ENCODE measurements at regions not wholly inside any gene's neighbourhood (a gene's known extent, or its start where the extent isn't known, plus 50 kb on each side); places are given as distances from the start of the nearest gene placed in this dataset.

DNA sequence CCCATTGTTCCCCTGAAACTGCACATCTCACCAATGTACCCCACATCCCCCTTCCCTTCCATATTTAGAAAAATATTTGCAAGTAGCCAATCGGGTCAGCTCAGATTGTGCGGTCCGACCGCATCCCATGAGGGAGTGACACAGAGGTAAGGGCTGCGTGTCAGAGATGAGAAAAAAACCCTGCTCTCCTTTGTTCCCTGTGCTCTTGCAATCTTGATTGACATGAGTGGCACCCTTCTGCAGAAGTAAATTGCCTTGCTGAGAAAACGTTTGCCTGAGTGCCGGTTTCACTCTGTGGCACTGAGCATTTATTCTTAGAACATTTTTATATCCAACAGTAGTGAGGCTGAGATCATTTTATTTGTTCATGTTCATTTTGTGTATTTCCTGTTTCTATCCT lies 81.6 kb upstream of the CCDC90B start:
- no peak overlapping the region for H2AFZ ChIP-seq (ENCODE audit: low read length)
- no peaks in the 10 kb centered on the region for H3K79me1 ChIP-seq (ENCODE audit: low read depth, low read length)
- no peak overlapping the region for H2AK5ac ChIP-seq (ENCODE audit: low read depth, low read length)
- no peak for FAIRE-seq
- H4K8ac ChIP-seq (ENCODE audit: extremely low read depth, insufficient read depth, low read length), result no peak overlapping the region
- no peaks in the 10 kb centered on the region for H3K27me3 ChIP-seq (replicated peaks in 1 of 4; ENCODE audit: control insufficient read depth in 3 of 4, extremely low read depth in 1 of 4, insufficient read depth in 3 of 4, low read length in 3 of 4)
- no peak overlapping the region for H3K4me2 ChIP-seq (ENCODE audit: insufficient read depth in 1 of 2, low read depth in 2 of 2, low read length in 2 of 2)
- no peak overlapping the region for H4K91ac ChIP-seq (replicated peaks; ENCODE audit: insufficient read length, low read length)
- H3K27ac ChIP-seq (ENCODE audit: low read depth, low read length), result no peak overlapping the region
- no peak overlapping the region for H2BK12ac ChIP-seq (ENCODE audit: low read depth, low read length)
- H3K23ac ChIP-seq (ENCODE audit: insufficient read length), result no peak overlapping the region
- H3K18ac ChIP-seq (ENCODE audit: extremely low read depth, low read length), result no peak overlapping the region
- DNase-seq (ENCODE audit: low read depth in 1 of 2, low spot score in 2 of 2), result no peak
- H2BK20ac ChIP-seq (ENCODE audit: low read length), result no peak overlapping the region
- H2BK15ac ChIP-seq (ENCODE audit: low read length), result no peak overlapping the region
- H2BK5ac ChIP-seq (ENCODE audit: low read depth, low read length), result no peak overlapping the region
- H2BK120ac ChIP-seq (replicated peaks; ENCODE audit: low read depth, low read length), result no peak overlapping the region
- H3K23me2 ChIP-seq (ENCODE audit: low read depth, low read length), result no peaks in the 10 kb centered on the region
- no peak overlapping the region for H3K14ac ChIP-seq (ENCODE audit: insufficient read length)
- H3K79me2 ChIP-seq (ENCODE audit: control insufficient read depth in 1 of 2, insufficient read depth in 2 of 2, low read length in 2 of 2), result no peaks in the 10 kb centered on the region
- TF ChIP-seq CBX8 (IDR thresholded peaks at IDR 0.05; ENCODE audit: borderline replicate concordance, low read depth, low read length), result no peak
- no peak for TF ChIP-seq ZNF274 (IDR thresholded peaks at IDR 0.05; ENCODE audit: borderline replicate concordance, extremely low read depth, low read length)
- TF ChIP-seq KDM5A (IDR thresholded peaks at IDR 0.05; ENCODE audit: low read length), result no peak
- no peak for TF ChIP-seq RAD21 (IDR thresholded peaks at IDR 0.05 in 1 of 2, conservative IDR thresholded peaks at IDR 0.05 in 1 of 2; ENCODE audit: low read depth in 2 of 2, low read length in 2 of 2)
- TF ChIP-seq RBBP5 (IDR thresholded peaks at IDR 0.05; ENCODE audit: borderline replicate concordance, low read depth, low read length), result no peak
- no peak for TF ChIP-seq SP1 (IDR thresholded peaks at IDR 0.05; ENCODE audit: low read depth, low read length)
- TF ChIP-seq CBX5 (IDR thresholded peaks at IDR 0.05; ENCODE audit: low read depth, low read length), result no peak
- TF ChIP-seq CREB1 (IDR thresholded peaks at IDR 0.05), result no peak
- TF ChIP-seq, protein P1, sequence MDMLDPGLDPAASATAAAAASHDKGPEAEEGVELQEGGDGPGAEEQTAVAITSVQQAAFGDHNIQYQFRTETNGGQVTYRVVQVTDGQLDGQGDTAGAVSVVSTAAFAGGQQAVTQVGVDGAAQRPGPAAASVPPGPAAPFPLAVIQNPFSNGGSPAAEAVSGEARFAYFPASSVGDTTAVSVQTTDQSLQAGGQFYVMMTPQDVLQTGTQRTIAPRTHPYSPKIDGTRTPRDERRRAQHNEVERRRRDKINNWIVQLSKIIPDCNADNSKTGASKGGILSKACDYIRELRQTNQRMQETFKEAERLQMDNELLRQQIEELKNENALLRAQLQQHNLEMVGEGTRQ (IDR thresholded peaks at IDR 0.05; ENCODE audit: low read length), result no peak
- TF ChIP-seq SP4 (IDR thresholded peaks at IDR 0.05; ENCODE audit: low read length), result no peak
- TF ChIP-seq BRCA1 (IDR thresholded peaks at IDR 0.05; ENCODE audit: low read depth, low read length), result no peak
- TF ChIP-seq HDAC6 (IDR thresholded peaks at IDR 0.05; ENCODE audit: low read depth, low read length), result no peak
- TF ChIP-seq TAF7 (optimal IDR thresholded peaks at IDR 0.05; ENCODE audit: borderline replicate concordance, low read depth, low read length), result no peak
- no peak for TF ChIP-seq GTF2F1 (IDR thresholded peaks at IDR 0.05; ENCODE audit: borderline replicate concordance, low read depth, low read length)
- no peaks in the 10 kb centered on the region for H3K9me3 ChIP-seq (ENCODE audit: insufficient read depth in 2 of 2, low read depth in 1 of 2, low read length in 1 of 2)
- POLR2A ChIA-PET (ENCODE audit: partially characterized antibody), result no interaction called here
- H3K4me1 ChIP-seq (replicated peaks in 1 of 4; ENCODE audit: control insufficient read depth in 3 of 4, insufficient read depth in 4 of 4, low read length in 3 of 4), result peaks cover 2 to 12% (median 6%) of the 10 kb centered on the region in 4 experiments; a peak in 4 of 7 replicates
- H4K5ac ChIP-seq (ENCODE audit: insufficient read length, low read depth, low read length), result no peak overlapping the region
- CTCF ChIA-PET (ENCODE audit: partially characterized antibody), result interaction anchor here (0.8 kb wide), 1 partner anchor 273 kb away, joined by 3 read pairs; no protein-coding TSS in a partner anchor
- H4K20me1 ChIP-seq (replicated peaks in 1 of 2; ENCODE audit: control insufficient read depth in 1 of 2, insufficient read depth in 2 of 2, low read length in 2 of 2), result no peaks in the 10 kb centered on the region
- H3K9ac ChIP-seq (replicated peaks in 1 of 4; ENCODE audit: extremely low read depth in 1 of 4, low read depth in 3 of 4, low read length in 3 of 4), result no peak overlapping the region
- H3K4me3 ChIP-seq (ENCODE audit: extremely low read depth in 1 of 4, insufficient read depth in 2 of 4, low read depth in 3 of 4, low read length in 4 of 4), result no peak overlapping the region
- 62% methylated on average over 7 of the region's 7 CpGs; no CpG with 5 or more reads in 1 of the 2 experiments for WGBS, 2 experiments (ENCODE audit: extremely low coverage in 1 of 2, insufficient coverage in 1 of 2, insufficient read length in 1 of 2, insufficient replicate concordance in 2 of 2, low coverage in 1 of 2, low lambda C conversion rate in 2 of 2, missing lambda C conversion rate in 1 of 2)
- H3K56ac ChIP-seq (replicated peaks; ENCODE audit: insufficient read length, low read depth, low read length), result no peak overlapping the region
- H3K36me3 ChIP-seq (ENCODE audit: control insufficient read depth in 2 of 4, insufficient read depth in 4 of 4, low read length in 3 of 4), result no peaks in the 10 kb centered on the region
- no peak overlapping the region for H3K4ac ChIP-seq (replicated peaks; ENCODE audit: insufficient read length, low read depth, low read length)

All from H1 (cell line).